Endothelial cell of umbilical vein (primary cell): ENCODE measurements at regions not wholly inside any gene's neighbourhood (a gene's known extent, or its start where the extent isn't known, plus 50 kb on each side); places are given as distances from the start of the nearest gene placed in this dataset.

Experiments
- BruUV-seq: library from RNA; stranded (reverse); fragments of 400-500 nt; replicated peaks from 2 replicates; lab custom pipeline; 2021; lab: Mats Ljungman, UMichigan
- CTCF ChIA-PET: fragments of 300-600, 350-600 bp; sonication (Branson Sonifier 250); formaldehyde crosslinking; loops from one replicate; lab custom pipeline; 2021; ENCODE audit warnings: antibody characterized with exemption, inconsistent platforms; lab: Charles Lee
- POLR2A ChIA-PET: fragments of 300-600, 350-600 bp; sonication (Branson Sonifier 250); formaldehyde crosslinking; loops from one replicate; lab custom pipeline; 2021; ENCODE audit warnings: antibody characterized with exemption, inconsistent platforms; lab: Charles Lee
- DNase-seq: peaks from one replicate; pipeline ENCODE4 v3.0.0-alpha.2; 2011; ENCODE audit warnings: low read depth, low spot score
- FAIRE-seq: peaks from 2 replicates; lab custom pipeline; 2011; peaks lifted over from hg19 to GRCh38; lab: Jason Lieb, UNC
- H2AFZ ChIP-seq: 2 replicates; pipeline ENCODE4 v1.6.0; 2012; ENCODE audit warnings: low read depth, low read length, control low read depth, inconsistent platforms
- H3K27ac ChIP-seq: 2 replicates; pipeline ENCODE4 v1.5.1; 2011; ENCODE audit warnings: low read depth, mild to moderate bottlenecking, control low read depth, low read length, moderate library complexity; ENCODE audit not compliant: insufficient read depth
- H3K27me3 ChIP-seq, 2 experiments: 2 replicates each; pipeline versions ENCODE4 v1.6.0 to v1.6.1; 2011; ENCODE audit warnings: low read length in 2 of 2, mixed read lengths in 1 of 2; ENCODE audit not compliant: control insufficient read depth in 2 of 2, insufficient read depth in 2 of 2
- H3K36me3 ChIP-seq, 2 experiments: 2 replicates in 1 of 2; 3 replicates in 1 of 2; pipeline ENCODE4 v1.5.1; 2011; ENCODE audit warnings: low read length in 2 of 2, mild to moderate bottlenecking in 1 of 2, moderate library complexity in 1 of 2; ENCODE audit not compliant: control insufficient read depth in 2 of 2, insufficient read depth in 2 of 2; ENCODE audit errors: extremely low read depth in 1 of 2
- H3K4me1 ChIP-seq: 3 replicates; pipeline ENCODE4 v1.5.1; 2011; ENCODE audit warnings: mild to moderate bottlenecking, low read length; ENCODE audit not compliant: control insufficient read depth, insufficient read depth; ENCODE audit errors: extremely low read depth
- H3K4me2 ChIP-seq: 2 replicates; pipeline ENCODE4 v1.6.1; 2011; ENCODE audit warnings: low read length, control low read depth, mixed read lengths; ENCODE audit not compliant: insufficient read depth
- H3K4me3 ChIP-seq, 3 experiments: fragments of 200-600 bp in 1 of 3; sonication (generic), shearing (Covaris generic) in 1 of 3; replicated peaks in 1 of 3; 2 replicates each; pipeline ENCODE4 v1.5.1; 2011 to 2016; ENCODE audit warnings: control low read depth in 3 of 3, low read length in 3 of 3, mild to moderate bottlenecking in 2 of 3, inconsistent platforms in 1 of 3, low read depth in 1 of 3, moderate library complexity in 1 of 3; ENCODE audit not compliant: insufficient read depth in 1 of 3
- H3K79me2 ChIP-seq: 2 replicates; pipeline ENCODE4 v1.6.0; 2012; ENCODE audit warnings: low read length, inconsistent platforms; ENCODE audit not compliant: control insufficient read depth, insufficient read depth
- H3K9ac ChIP-seq: replicated peaks from 2 replicates; pipeline ENCODE3; 2011; ENCODE audit warnings: low read length, control low read depth; ENCODE audit not compliant: insufficient read depth; ENCODE audit errors: extremely low read depth
- H3K9me1 ChIP-seq: replicated peaks from 3 replicates; pipeline ENCODE4 v1.6.0; 2011; ENCODE audit warnings: mild to moderate bottlenecking, low read length; ENCODE audit not compliant: control insufficient read depth, insufficient read depth; ENCODE audit errors: extremely low read depth
- H3K9me3 ChIP-seq: replicated peaks from 2 replicates; pipeline ENCODE4 v1.5.1; 2012; ENCODE audit warnings: low read length, inconsistent platforms; ENCODE audit not compliant: control insufficient read depth, insufficient read depth
- H4K20me1 ChIP-seq: replicated peaks from 2 replicates; pipeline ENCODE3; 2011; ENCODE audit warnings: mild to moderate bottlenecking, low read length; ENCODE audit not compliant: control insufficient read depth, insufficient read depth; ENCODE audit errors: extremely low read depth
- CTCF ChIP-seq, 2 donors: IDR thresholded peaks; 1 replicate in 1 of 2; 2 replicates in 1 of 2; pipeline ENCODE4 v1.5.1; 2011; ENCODE audit warnings: low read length in 2 of 2, mild to moderate bottlenecking in 2 of 2, moderate library complexity in 2 of 2, control low read depth in 1 of 2, inconsistent platforms in 1 of 2, low read depth in 1 of 2; ENCODE audit not compliant: insufficient read depth in 1 of 2; ENCODE audit errors: extremely low read depth in 1 of 2
- EZH2 ChIP-seq: IDR thresholded peaks from 2 replicates; pipeline ENCODE4 v1.6.1; 2012; ENCODE audit warnings: borderline replicate concordance, low read depth, mild to moderate bottlenecking, moderate library complexity, low read length, inconsistent platforms; ENCODE audit not compliant: severe bottlenecking
- FOS ChIP-seq: IDR thresholded peaks from 2 replicates; pipeline ENCODE4 v1.6.1; 2011; ENCODE audit warnings: mild to moderate bottlenecking, low read length, moderate library complexity, borderline replicate concordance; ENCODE audit not compliant: insufficient read depth
- GATA2 ChIP-seq: IDR thresholded peaks from 2 replicates; pipeline ENCODE4 v1.7.0; 2011; ENCODE audit warnings: low read depth, mild to moderate bottlenecking, moderate library complexity, mixed read lengths, low read length; ENCODE audit not compliant: insufficient read length, insufficient read depth
- JUN ChIP-seq: IDR thresholded peaks from 2 replicates; pipeline ENCODE4 v1.6.1; 2011; ENCODE audit warnings: borderline replicate concordance, low read depth; ENCODE audit not compliant: insufficient read length, insufficient read depth
- MAX ChIP-seq: IDR thresholded peaks from 2 replicates; pipeline ENCODE4 v1.6.1; 2011; ENCODE audit not compliant: insufficient read depth, insufficient read length
- MYC ChIP-seq: IDR thresholded peaks from one replicate; pipeline ENCODE4 v1.6.1; 2011; ENCODE audit warnings: mild to moderate bottlenecking, low read depth, low read length
- POLR2A ChIP-seq: IDR thresholded peaks from 2 replicates; pipeline ENCODE4 v1.6.1; 2012; ENCODE audit warnings: low read depth, mild to moderate bottlenecking, control low read depth, low read length
- POLR2AphosphoS5 ChIP-seq: IDR thresholded peaks from 2 replicates; pipeline ENCODE4 v1.6.1; 2012; ENCODE audit warnings: low read depth, mild to moderate bottlenecking, control low read depth, low read length, moderate library complexity; ENCODE audit not compliant: insufficient read depth
- dilution Hi-C: fragments of 300-500 bp; cut with MboI; formaldehyde crosslinking; loops from one replicate; pipeline ENCODE4 v1.15.0; 2019; ENCODE audit warnings: low sequenced_read_pairs; ENCODE audit not compliant: extremely low pct_ligation_motif_present
- intact Hi-C: fragments of 100-400 bp; cut with micrococcal nuclease; formaldehyde crosslinking; loops from one replicate; pipeline ENCODE4 v1.10.0; 2022

- ChIA-PET POLR2A (no interaction called here), CTCF (no interaction called here)
- intact Hi-C loops, result no loop called here
- H3K27me3 ChIP-seq, result no peaks in the 10 kb centered on the region
- H3K9me3 ChIP-seq, result no peaks in the 10 kb centered on the region
- DNase-seq (no peak), FAIRE-seq (no peak)
- no peaks in the 10 kb centered on the region for H3K4me1 ChIP-seq
- H4K20me1 ChIP-seq, result no peaks in the 10 kb centered on the region
- no peak overlapping the region for H3K4me3 ChIP-seq
- H3K36me3 ChIP-seq, result no peaks in the 10 kb centered on the region
- no TSS peak for BruUV-seq
- no peaks in the 10 kb centered on the region for H3K79me2 ChIP-seq
- no peak overlapping the region for H3K27ac ChIP-seq
- TF ChIP-seq POLR2A, result no peak
- TF ChIP-seq EZH2, result no peak
- no peak for TF ChIP-seq CTCF (IDR thresholded peaks at IDR 0.05; ENCODE audit: extremely low read depth in 1 of 2, insufficient read depth in 1 of 2, low read depth in 1 of 2, low read length in 2 of 2)
- TF ChIP-seq GATA2, result no peak
- no peak for TF ChIP-seq JUN
- no peak for TF ChIP-seq POLR2AphosphoS5
- TF ChIP-seq FOS, result no peak
- TF ChIP-seq MAX, result no peak
- no peak for TF ChIP-seq MYC
- dilution Hi-C loops, result no loop called here
- H3K4me2 ChIP-seq, result no peak overlapping the region
- H3K9ac ChIP-seq, result no peak overlapping the region
- H2AFZ ChIP-seq, result no peak overlapping the region
- H3K9me1 ChIP-seq, result no peaks in the 10 kb centered on the region
Observed at GRCh38 chrX:56397636-56398035, 165.5 kb downstream of the KLF8 start.
